ENCODE measurements at regions not wholly inside any gene's neighbourhood (a gene's known extent, or its start where the extent isn't known, plus 50 kb on each side); places are given as distances from the start of the nearest gene placed in this dataset.

- Histone ChIP-seq H3K4me3 (ENCODE audit: extremely low read depth in 1 of 4, insufficient read depth in 2 of 4, low read depth in 3 of 4, low read length in 4 of 4) (no peak overlapping the region), H3K4me2 (ENCODE audit: insufficient read depth in 1 of 2, low read depth in 2 of 2, low read length in 2 of 2) (no peak overlapping the region), H3K9ac (replicated peaks in 1 of 4; ENCODE audit: extremely low read depth in 1 of 4, low read depth in 3 of 4, low read length in 3 of 4) (no peak overlapping the region), H3K4me1 (replicated peaks in 1 of 4; ENCODE audit: control insufficient read depth in 3 of 4, insufficient read depth in 4 of 4, low read length in 3 of 4) (no peaks in the 10 kb centered on the region), H3K79me1 (ENCODE audit: low read depth, low read length) (no peaks in the 10 kb centered on the region), H2BK15ac (ENCODE audit: low read length) (no peak overlapping the region), H3K36me3 (ENCODE audit: control insufficient read depth in 2 of 4, insufficient read depth in 4 of 4, low read length in 3 of 4) (no peaks in the 10 kb centered on the region), H3K27ac (ENCODE audit: low read depth, low read length) (no peak overlapping the region), H3K14ac (ENCODE audit: insufficient read length) (no peak overlapping the region), H2BK12ac (ENCODE audit: low read depth, low read length) (no peak overlapping the region), H3K79me2 (ENCODE audit: control insufficient read depth in 1 of 2, insufficient read depth in 2 of 2, low read length in 2 of 2) (no peaks in the 10 kb centered on the region), H2AK5ac (ENCODE audit: low read depth, low read length) (no peak overlapping the region), H4K5ac (ENCODE audit: insufficient read length, low read depth, low read length) (no peak overlapping the region), H2BK20ac (ENCODE audit: low read length) (no peak overlapping the region), H2BK120ac (replicated peaks; ENCODE audit: low read depth, low read length) (no peak overlapping the region), H4K91ac (replicated peaks; ENCODE audit: insufficient read length, low read length) (no peak overlapping the region), H3K23me2 (ENCODE audit: low read depth, low read length) (no peaks in the 10 kb centered on the region), H3K27me3 (replicated peaks in 1 of 4; ENCODE audit: control insufficient read depth in 3 of 4, extremely low read depth in 1 of 4, insufficient read depth in 3 of 4, low read length in 3 of 4) (no peaks in the 10 kb centered on the region), H4K8ac (ENCODE audit: extremely low read depth, insufficient read depth, low read length) (no peak overlapping the region), H2BK5ac (ENCODE audit: low read depth, low read length) (no peak overlapping the region), H2AFZ (ENCODE audit: low read length) (no peak overlapping the region), H3K18ac (ENCODE audit: extremely low read depth, low read length) (no peak overlapping the region), H3K9me3 (ENCODE audit: insufficient read depth in 2 of 2, low read depth in 1 of 2, low read length in 1 of 2) (no peaks in the 10 kb centered on the region), H3K4ac (replicated peaks; ENCODE audit: insufficient read length, low read depth, low read length) (no peak overlapping the region), H3K56ac (replicated peaks; ENCODE audit: insufficient read length, low read depth, low read length) (no peak overlapping the region), H3K23ac (ENCODE audit: insufficient read length) (no peak overlapping the region), H4K20me1 (replicated peaks in 1 of 2; ENCODE audit: control insufficient read depth in 1 of 2, insufficient read depth in 2 of 2, low read length in 2 of 2) (no peaks in the 10 kb centered on the region)
- no peak for DNase-seq (ENCODE audit: low read depth in 1 of 2, low spot score in 2 of 2)
- 98% methylated on average over 2 of the region's 2 CpGs; no CpG with 5 or more reads in 1 of the 2 experiments for WGBS, 2 experiments (ENCODE audit: extremely low coverage in 1 of 2, insufficient coverage in 1 of 2, insufficient read length in 1 of 2, insufficient replicate concordance in 2 of 2, low coverage in 1 of 2, low lambda C conversion rate in 2 of 2, missing lambda C conversion rate in 1 of 2)
- POLR2A ChIA-PET (ENCODE audit: partially characterized antibody), result no interaction called here
- CTCF ChIA-PET (ENCODE audit: partially characterized antibody), result interaction anchor here (1.3 to 1.9 kb wide), 2 partner anchors 10 to 528 kb away, joined by 3 to 10 read pairs; no protein-coding TSS in a partner anchor
- FAIRE-seq, result no peak
- no peak for TF ChIP-seq EP300 (IDR thresholded peaks at IDR 0.05; ENCODE audit: borderline replicate concordance in 1 of 2, low read depth in 2 of 2, low read length in 2 of 2)
- TF ChIP-seq CHD1 (IDR thresholded peaks at IDR 0.05; ENCODE audit: low read depth, low read length), result no peak
These were observed 184.6 kb upstream of the OLFM3 start for GRCh38 chr1:102181341-102181740.

Data from H1 (cell line).